PC-3 (cell line): ENCODE measurements at regions not wholly inside any gene's neighbourhood (a gene's known extent, or its start where the extent isn't known, plus 50 kb on each side); places are given as distances from the start of the nearest gene placed in this dataset.

Experiments used
- ATAC-seq: fragments of 200-7000 bp; cut with Tn5 transposase; 2 replicates; pipeline ENCODE4 v1.9.1; 2020; ENCODE audit warnings: mild to moderate bottlenecking, moderate library complexity
- BruUV-seq: library from RNA; stranded (reverse); fragments of 400-500 nt; replicated peaks from 2 replicates; lab custom pipeline; 2021; lab: Mats Ljungman, UMichigan
- CTCF ChIA-PET: fragments of 300-600 bp; sonication (Branson Sonifier 250); formaldehyde crosslinking; loops from one replicate; lab custom pipeline; 2022; ENCODE audit warnings: antibody characterized with exemption; lab: Charles Lee
- POLR2A ChIA-PET: fragments of 300-600 bp; sonication (Branson Sonifier 250); formaldehyde crosslinking; loops from one replicate; lab custom pipeline; 2022; ENCODE audit warnings: antibody characterized with exemption; ENCODE audit not compliant: unreplicated experiment; lab: Charles Lee
- DNase-seq: peaks from one replicate; pipeline ENCODE4 v3.0.0-alpha.2; 2015
- H2AFZ ChIP-seq: fragments of 300-600 bp; sonication (generic); 2 replicates; pipeline ENCODE4 v1.6.0; 2016; ENCODE audit warnings: antibody characterized with exemption, low read length
- H3F3A ChIP-seq: fragments of 300-600 bp; sonication (generic); one replicate; pipeline ENCODE4 v1.6.0; 2017; ENCODE audit warnings: antibody characterized with exemption, low read length, control low read depth, mild to moderate bottlenecking; ENCODE audit not compliant: unreplicated experiment
- H3K27ac ChIP-seq: fragments of 300-600 bp; sonication (generic); 2 replicates; pipeline ENCODE4 v1.5.1; 2016; ENCODE audit warnings: mild to moderate bottlenecking, low read length
- H3K27me3 ChIP-seq: fragments of 300-600 bp; sonication (generic); 2 replicates; pipeline ENCODE4 v1.6.1; 2016; ENCODE audit warnings: low read length, mixed read lengths
- H3K36me3 ChIP-seq: fragments of 300-600 bp; sonication (generic); 2 replicates; pipeline ENCODE4 v1.6.1; 2016; ENCODE audit warnings: low read depth, mixed run types, low read length, mixed read lengths
- H3K4me1 ChIP-seq: fragments of 300-600 bp; sonication (generic); 2 replicates; pipeline ENCODE4 v1.5.1; 2016; ENCODE audit warnings: low read length; ENCODE audit not compliant: insufficient read depth
- H3K4me2 ChIP-seq: fragments of 300-600 bp; sonication (generic); 2 replicates; pipeline ENCODE4 v1.6.0; 2016; ENCODE audit warnings: low read length
- H3K4me3 ChIP-seq: fragments of 300-600 bp; sonication (generic); 2 replicates; pipeline ENCODE4 v1.5.1; 2016; ENCODE audit warnings: mild to moderate bottlenecking, low read length, mixed read lengths
- H3K79me2 ChIP-seq: fragments of 300-600 bp; sonication (generic); 2 replicates; pipeline ENCODE4 v1.6.1; 2017; ENCODE audit warnings: low read length, mixed read lengths
- H3K9ac ChIP-seq: fragments of 300-600 bp; sonication (generic); 2 replicates; pipeline ENCODE4 v1.6.0; 2016; ENCODE audit warnings: mild to moderate bottlenecking, low read length
- H3K9me2 ChIP-seq: fragments of 300-600 bp; sonication (generic); replicated peaks from 2 replicates; pipeline ENCODE4 v1.6.1; 2016; ENCODE audit warnings: mixed run types, low read length, mixed read lengths
- H3K9me3 ChIP-seq: fragments of 300-600 bp; sonication (generic); 2 replicates; pipeline ENCODE4 v1.6.1; 2016; ENCODE audit warnings: low read length, mixed read lengths
- H4K20me1 ChIP-seq: fragments of 300-600 bp; sonication (generic); 2 replicates; pipeline ENCODE4 v1.6.1; 2016; ENCODE audit warnings: low read length, mixed read lengths
- CTCF ChIP-seq: fragments of 300-600 bp; sonication (generic); conservative IDR thresholded peaks from 2 replicates; pipeline ENCODE4 v1.5.1; 2017; ENCODE audit warnings: antibody characterized with exemption, low read depth, mild to moderate bottlenecking, low read length
- EZH2 ChIP-seq: fragments of 300-600 bp; sonication (generic); IDR thresholded peaks from one replicate; pipeline ENCODE4 v1.6.1; 2017; ENCODE audit warnings: antibody characterized with exemption, mild to moderate bottlenecking, low read length; ENCODE audit not compliant: unreplicated experiment
- EZH2phosphoT487 ChIP-seq: fragments of 300-600 bp; sonication (generic); IDR thresholded peaks from 2 replicates; pipeline ENCODE4 v1.6.1; 2018; ENCODE audit warnings: mild to moderate bottlenecking, antibody characterized with exemption, low read length, borderline replicate concordance
- intact Hi-C: fragments of 100-400 bp; cut with micrococcal nuclease; formaldehyde crosslinking; loops from 2 replicates; pipeline ENCODE4 v1.9.0; 2023

- POLR2A ChIA-PET, result interaction anchor here (0.7 kb wide), 1 partner anchor 356 kb away, joined by 4 read pairs; no protein-coding TSS in a partner anchor
- BruUV-seq, result no TSS peak
- no peak for ATAC-seq
These were observed 203.7 kb upstream of the ESRRG start for GRCh38 chr1:216926720-216927510.

GRCh38 chr1:216925962-216926625 is 202.9 kb upstream of the ESRRG start:
- DNase-seq (no peak), ATAC-seq (no peak)
- no peak for TF ChIP-seq EZH2
- TF ChIP-seq CTCF, result no peak
- no peak for TF ChIP-seq EZH2phosphoT487
- no peaks in the 10 kb centered on the region for H3K9me2 ChIP-seq
- H3K9me3 ChIP-seq, result no peaks in the 10 kb centered on the region
- no peak overlapping the region for H3K9ac ChIP-seq
- peaks cover 6% of the 10 kb centered on the region for H3F3A ChIP-seq
- no peak overlapping the region for H3K27ac ChIP-seq
- BruUV-seq, result no TSS peak
- no peak overlapping the region for H3K4me3 ChIP-seq
- no peaks in the 10 kb centered on the region for H3K36me3 ChIP-seq
- POLR2A ChIA-PET, result no interaction called here
- peaks cover 20% of the 10 kb centered on the region for H3K4me1 ChIP-seq
- CTCF ChIA-PET, result no interaction called here
- no peak overlapping the region for H3K4me2 ChIP-seq
- H3K27me3 ChIP-seq, result peaks cover 5% of the 10 kb centered on the region; the same call in 1 of the 2 replicates
- no peaks in the 10 kb centered on the region for H3K79me2 ChIP-seq
- no peak overlapping the region for H2AFZ ChIP-seq
- H4K20me1 ChIP-seq, result no peaks in the 10 kb centered on the region
- intact Hi-C loops, result no loop called here

More at GRCh38 chr1:216926720-216927510, 203.7 kb upstream of the ESRRG start:
- peaks cover 24% of the 10 kb centered on the region for H3K4me1 ChIP-seq
- CTCF ChIA-PET, result no interaction called here
- no peak for TF ChIP-seq CTCF
- no peak for TF ChIP-seq EZH2phosphoT487
- no peak for TF ChIP-seq EZH2
- H2AFZ ChIP-seq, result no peak overlapping the region
- H3K9ac ChIP-seq, result no peak overlapping the region
- DNase-seq, result no peak
- peaks cover 6% of the 10 kb centered on the region for H3F3A ChIP-seq
- H3K27me3 ChIP-seq, result peaks cover 5% of the 10 kb centered on the region; the same call in 1 of the 2 replicates
- H3K4me2 ChIP-seq, result no peak overlapping the region
- intact Hi-C loops, result no loop called here
- H3K27ac ChIP-seq, result no peak overlapping the region
- H4K20me1 ChIP-seq, result no peaks in the 10 kb centered on the region
- no peaks in the 10 kb centered on the region for H3K79me2 ChIP-seq
- no peaks in the 10 kb centered on the region for H3K36me3 ChIP-seq
- no peak overlapping the region for H3K4me3 ChIP-seq
- H3K9me2 ChIP-seq, result no peaks in the 10 kb centered on the region
- no peaks in the 10 kb centered on the region for H3K9me3 ChIP-seq
